HEK293T (cell line): ENCODE measurements at regions not wholly inside any gene's neighbourhood (a gene's known extent, or its start where the extent isn't known, plus 50 kb on each side); places are given as distances from the start of the nearest gene placed in this dataset.

ENCODE experiments used
- FOXA1 ChIP-seq: fragments of 450-650 bp; IDR thresholded peaks from 2 replicates; pipeline ENCODE4 v1.6.1; 2016; ENCODE audit warnings: mild to moderate bottlenecking
- FOXK2 ChIP-seq: fragments of 450-650 bp; IDR thresholded peaks from 2 replicates; pipeline ENCODE4 v1.6.1; 2016; ENCODE audit warnings: mild to moderate bottlenecking
- SP1 ChIP-seq: fragments of 450-650 bp; IDR thresholded peaks from 2 replicates; pipeline ENCODE4 v1.6.1; 2017
- SUZ12 ChIP-seq: fragments of 450-650 bp; IDR thresholded peaks from 2 replicates; pipeline ENCODE4 v1.6.1; 2016; ENCODE audit warnings: mild to moderate bottlenecking
- TARDBP ChIP-seq: fragments of 450-650 bp; IDR thresholded peaks from 2 replicates; pipeline ENCODE4 v1.6.1; 2016
- ZNF384 ChIP-seq: fragments of 450-650 bp; IDR thresholded peaks from 2 replicates; pipeline ENCODE4 v1.6.1; 2016
- TF ChIP-seq, protein P1 (sequence below): fragments of 450-650 bp; IDR thresholded peaks from 2 replicates; pipeline ENCODE4 v1.6.1; 2016

DNA sequence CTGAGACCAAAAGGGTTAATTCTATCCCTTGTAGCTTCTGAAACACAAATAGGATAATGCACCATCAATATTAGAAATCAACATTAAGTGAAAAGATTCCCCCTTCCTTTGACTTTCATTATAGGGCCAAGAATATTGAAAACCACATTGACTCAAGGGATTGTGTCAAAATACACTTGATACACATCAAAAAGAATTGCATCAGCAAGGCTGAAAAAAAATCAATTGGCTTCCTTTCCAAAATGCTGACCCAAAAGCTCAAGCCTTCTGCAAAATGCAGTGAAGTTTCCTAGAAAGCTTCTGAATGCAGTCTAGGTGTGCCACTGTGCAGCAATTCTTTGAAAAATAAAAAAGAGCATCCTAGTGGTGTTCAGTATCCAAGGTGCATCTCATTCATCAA, 674.4 kb downstream of the TOX3 start:
- TF ChIP-seq, protein P1, sequence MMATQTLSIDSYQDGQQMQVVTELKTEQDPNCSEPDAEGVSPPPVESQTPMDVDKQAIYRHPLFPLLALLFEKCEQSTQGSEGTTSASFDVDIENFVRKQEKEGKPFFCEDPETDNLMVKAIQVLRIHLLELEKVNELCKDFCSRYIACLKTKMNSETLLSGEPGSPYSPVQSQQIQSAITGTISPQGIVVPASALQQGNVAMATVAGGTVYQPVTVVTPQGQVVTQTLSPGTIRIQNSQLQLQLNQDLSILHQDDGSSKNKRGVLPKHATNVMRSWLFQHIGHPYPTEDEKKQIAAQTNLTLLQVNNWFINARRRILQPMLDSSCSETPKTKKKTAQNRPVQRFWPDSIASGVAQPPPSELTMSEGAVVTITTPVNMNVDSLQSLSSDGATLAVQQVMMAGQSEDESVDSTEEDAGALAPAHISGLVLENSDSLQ: no peak
- TF ChIP-seq ZNF384 (no peak), TARDBP (no peak), FOXK2 (no peak), SP1 (no peak), FOXA1 (no peak), SUZ12 (no peak)
